Liver (tissue), 7 donors: ENCODE measurements at regions not wholly inside any gene's neighbourhood (a gene's known extent, or its start where the extent isn't known, plus 50 kb on each side); places are given as distances from the start of the nearest gene placed in this dataset.

Experiments used
- DNase-seq: peaks from one replicate; pipeline ENCODE4 v3.0.0-alpha.2; 2017; ENCODE audit warnings: low spot score
- H3K27ac ChIP-seq, 2 donors: one replicate each; pipeline ENCODE4 v1.7.0; 2013; ENCODE audit warnings: inconsistent platforms in 2 of 2, low read length in 2 of 2, control low read depth in 1 of 2, low read depth in 1 of 2, mild to moderate bottlenecking in 1 of 2
- H3K27me3 ChIP-seq, 4 donors: one replicate each; pipeline versions ENCODE4 v1.6.1 to v1.7.0; 2013; ENCODE audit warnings: low read length in 3 of 4, inconsistent platforms in 1 of 4, mild to moderate bottlenecking in 1 of 4, moderate library complexity in 1 of 4; ENCODE audit not compliant: control insufficient read depth in 4 of 4, insufficient read depth in 4 of 4
- H3K36me3 ChIP-seq, 4 donors: one replicate each; pipeline versions ENCODE4 v1.6.1 to v1.7.0; 2013; ENCODE audit warnings: low read length in 3 of 4, mild to moderate bottlenecking in 3 of 4, low read depth in 1 of 4, moderate library complexity in 1 of 4; ENCODE audit not compliant: control insufficient read depth in 4 of 4, insufficient read depth in 3 of 4
- H3K4me1 ChIP-seq, 4 donors: one replicate each; pipeline versions ENCODE4 v1.6.1 to v1.7.0; 2013; ENCODE audit warnings: low read length in 3 of 4, mild to moderate bottlenecking in 3 of 4, moderate library complexity in 1 of 4; ENCODE audit not compliant: control insufficient read depth in 4 of 4, insufficient read depth in 4 of 4
- H3K4me3 ChIP-seq, 3 donors: one replicate each; pipeline versions ENCODE4 v1.6.1 to v1.7.0; 2013; ENCODE audit warnings: low read length in 3 of 3, control low read depth in 1 of 3, low read depth in 1 of 3, mild to moderate bottlenecking in 1 of 3
- H3K9ac ChIP-seq, 2 donors: one replicate each; pipeline ENCODE4 v1.7.0; 2013; ENCODE audit warnings: low read length in 2 of 2, mild to moderate bottlenecking in 2 of 2, moderate library complexity in 2 of 2, control low read depth in 1 of 2, low read depth in 1 of 2
- H3K9me3 ChIP-seq, 4 donors: one replicate each; pipeline versions ENCODE4 v1.6.1 to v1.7.0; 2013; ENCODE audit warnings: low read length in 3 of 4; ENCODE audit not compliant: control insufficient read depth in 4 of 4
- EGR1 ChIP-seq, 2 donors: IDR thresholded peaks; 2 replicates each; pipeline ENCODE4 v1.6.1; 2016 to 2018; ENCODE audit warnings: antibody characterized with exemption in 2 of 2, low read depth in 2 of 2
- FOXA1 ChIP-seq: IDR thresholded peaks from 2 replicates; pipeline ENCODE4 v1.6.1; 2016; ENCODE audit warnings: antibody characterized with exemption
- FOXA2 ChIP-seq: IDR thresholded peaks from 2 replicates; pipeline ENCODE4 v1.6.1; 2016; ENCODE audit warnings: antibody characterized with exemption
- GABPA ChIP-seq, 2 donors: IDR thresholded peaks in 1 of 2; conservative IDR thresholded peaks in 1 of 2; 2 replicates each; pipeline ENCODE4 v1.6.1; 2016; ENCODE audit warnings: antibody characterized with exemption in 2 of 2, mild to moderate bottlenecking in 1 of 2, moderate library complexity in 1 of 2
- HNF4A ChIP-seq, 2 donors: conservative IDR thresholded peaks; 2 replicates each; pipeline ENCODE4 v1.6.1; 2016; ENCODE audit warnings: antibody characterized with exemption in 2 of 2, mild to moderate bottlenecking in 2 of 2
- HNF4G ChIP-seq: IDR thresholded peaks from 2 replicates; pipeline ENCODE4 v1.6.1; 2016; ENCODE audit warnings: antibody characterized with exemption
- JUND ChIP-seq, 2 donors: IDR thresholded peaks; 2 replicates each; pipeline ENCODE4 v1.6.1; 2016; ENCODE audit warnings: antibody characterized with exemption in 2 of 2
- RXRA ChIP-seq, 2 donors: IDR thresholded peaks; 2 replicates each; pipeline ENCODE4 v1.6.1; 2017 to 2018; ENCODE audit warnings: antibody characterized with exemption in 2 of 2, mild to moderate bottlenecking in 1 of 2
- SP1 ChIP-seq: IDR thresholded peaks from 2 replicates; pipeline ENCODE4 v1.6.1; 2018; ENCODE audit warnings: antibody characterized with exemption, mild to moderate bottlenecking
- TAF1 ChIP-seq: conservative IDR thresholded peaks from 2 replicates; pipeline ENCODE4 v1.6.1; 2016; ENCODE audit warnings: antibody characterized with exemption, mild to moderate bottlenecking
- YY1 ChIP-seq: IDR thresholded peaks from 2 replicates; pipeline ENCODE4 v1.6.1; 2016; ENCODE audit warnings: antibody characterized with exemption, mild to moderate bottlenecking
- WGBS: extraction: QIAGEN DNeasy Blood & Tissue Kit; methylation state at CpG from one replicate; pipeline ENCODE4 v1.1.7; 2013; 5-methylcytosine and 5-hydroxymethylcytosine counted together
- TF ChIP-seq, protein P1 (sequence below): IDR thresholded peaks from 2 replicates; pipeline ENCODE4 v1.6.1; 2016; ENCODE audit warnings: antibody characterized with exemption
- TF ChIP-seq, protein P2 (sequence below): IDR thresholded peaks from 2 replicates; pipeline ENCODE4 v1.6.1; 2016; ENCODE audit warnings: antibody characterized with exemption
- TF ChIP-seq, protein P3 (sequence below): IDR thresholded peaks from 2 replicates; pipeline ENCODE4 v1.6.1; 2016; ENCODE audit warnings: antibody characterized with exemption, mild to moderate bottlenecking
- donor health status: healthy.
- donor health status: healthy.
- donor health status: healthy.
- donor health status: healthy.

DNA sequence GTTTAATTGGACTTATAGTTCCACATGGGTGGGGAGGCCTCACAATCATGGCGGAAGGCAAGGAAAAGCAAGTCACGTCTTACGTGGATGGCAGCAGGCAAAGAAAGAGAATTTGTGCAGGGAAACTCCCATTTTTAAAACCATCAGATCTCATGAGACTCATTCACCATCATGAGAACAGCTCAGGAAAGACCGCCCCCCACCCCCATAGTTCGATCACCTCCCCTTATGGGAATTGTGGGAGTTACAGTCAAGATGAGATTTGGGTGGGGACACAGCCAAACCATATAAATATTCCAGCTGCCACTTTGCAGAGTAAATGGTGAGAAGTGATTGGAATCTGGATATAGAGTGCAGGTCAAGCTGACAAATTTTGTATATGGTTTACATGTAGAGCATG lies 187.4 kb downstream of the ARL4C start:
- Histone ChIP-seq H3K9ac (no peak overlapping the region), H3K36me3 (no peaks in the 10 kb centered on the region), H3K4me1 (no peaks in the 10 kb centered on the region), H3K27ac (no peak overlapping the region), H3K4me3 (no peak overlapping the region), H3K9me3 (peaks cover 0 to 3% (median under 1%) of the 10 kb centered on the region in 4 donors), H3K27me3 (no peaks in the 10 kb centered on the region)
- no peak for DNase-seq
- WGBS, result 96% methylated on average over 5 of the region's 5 CpGs
- TF ChIP-seq, protein P1, sequence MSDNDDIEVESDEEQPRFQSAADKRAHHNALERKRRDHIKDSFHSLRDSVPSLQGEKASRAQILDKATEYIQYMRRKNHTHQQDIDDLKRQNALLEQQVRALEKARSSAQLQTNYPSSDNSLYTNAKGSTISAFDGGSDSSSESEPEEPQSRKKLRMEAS, result no peak
- no peak for TF ChIP-seq FOXA2
- TF ChIP-seq TAF1, result no peak
- TF ChIP-seq, protein P2, sequence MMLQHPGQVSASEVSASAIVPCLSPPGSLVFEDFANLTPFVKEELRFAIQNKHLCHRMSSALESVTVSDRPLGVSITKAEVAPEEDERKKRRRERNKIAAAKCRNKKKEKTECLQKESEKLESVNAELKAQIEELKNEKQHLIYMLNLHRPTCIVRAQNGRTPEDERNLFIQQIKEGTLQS, result no peak
- no peak for TF ChIP-seq JUND (IDR thresholded peaks at IDR 0.05)
- TF ChIP-seq, protein P3, sequence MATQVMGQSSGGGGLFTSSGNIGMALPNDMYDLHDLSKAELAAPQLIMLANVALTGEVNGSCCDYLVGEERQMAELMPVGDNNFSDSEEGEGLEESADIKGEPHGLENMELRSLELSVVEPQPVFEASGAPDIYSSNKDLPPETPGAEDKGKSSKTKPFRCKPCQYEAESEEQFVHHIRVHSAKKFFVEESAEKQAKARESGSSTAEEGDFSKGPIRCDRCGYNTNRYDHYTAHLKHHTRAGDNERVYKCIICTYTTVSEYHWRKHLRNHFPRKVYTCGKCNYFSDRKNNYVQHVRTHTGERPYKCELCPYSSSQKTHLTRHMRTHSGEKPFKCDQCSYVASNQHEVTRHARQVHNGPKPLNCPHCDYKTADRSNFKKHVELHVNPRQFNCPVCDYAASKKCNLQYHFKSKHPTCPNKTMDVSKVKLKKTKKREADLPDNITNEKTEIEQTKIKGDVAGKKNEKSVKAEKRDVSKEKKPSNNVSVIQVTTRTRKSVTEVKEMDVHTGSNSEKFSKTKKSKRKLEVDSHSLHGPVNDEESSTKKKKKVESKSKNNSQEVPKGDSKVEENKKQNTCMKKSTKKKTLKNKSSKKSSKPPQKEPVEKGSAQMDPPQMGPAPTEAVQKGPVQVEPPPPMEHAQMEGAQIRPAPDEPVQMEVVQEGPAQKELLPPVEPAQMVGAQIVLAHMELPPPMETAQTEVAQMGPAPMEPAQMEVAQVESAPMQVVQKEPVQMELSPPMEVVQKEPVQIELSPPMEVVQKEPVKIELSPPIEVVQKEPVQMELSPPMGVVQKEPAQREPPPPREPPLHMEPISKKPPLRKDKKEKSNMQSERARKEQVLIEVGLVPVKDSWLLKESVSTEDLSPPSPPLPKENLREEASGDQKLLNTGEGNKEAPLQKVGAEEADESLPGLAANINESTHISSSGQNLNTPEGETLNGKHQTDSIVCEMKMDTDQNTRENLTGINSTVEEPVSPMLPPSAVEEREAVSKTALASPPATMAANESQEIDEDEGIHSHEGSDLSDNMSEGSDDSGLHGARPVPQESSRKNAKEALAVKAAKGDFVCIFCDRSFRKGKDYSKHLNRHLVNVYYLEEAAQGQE, result no peak
- no peak for TF ChIP-seq HNF4A (conservative IDR thresholded peaks at IDR 0.05)
- TF ChIP-seq GABPA (IDR thresholded peaks at IDR 0.05 in 1 of 2, conservative IDR thresholded peaks at IDR 0.05 in 1 of 2), result no peak
- no peak for TF ChIP-seq EGR1 (IDR thresholded peaks at IDR 0.05; ENCODE audit: low read depth in 2 of 2)
- no peak for TF ChIP-seq RXRA (IDR thresholded peaks at IDR 0.05)
- no peak for TF ChIP-seq HNF4G
- TF ChIP-seq SP1, result no peak

DNA sequence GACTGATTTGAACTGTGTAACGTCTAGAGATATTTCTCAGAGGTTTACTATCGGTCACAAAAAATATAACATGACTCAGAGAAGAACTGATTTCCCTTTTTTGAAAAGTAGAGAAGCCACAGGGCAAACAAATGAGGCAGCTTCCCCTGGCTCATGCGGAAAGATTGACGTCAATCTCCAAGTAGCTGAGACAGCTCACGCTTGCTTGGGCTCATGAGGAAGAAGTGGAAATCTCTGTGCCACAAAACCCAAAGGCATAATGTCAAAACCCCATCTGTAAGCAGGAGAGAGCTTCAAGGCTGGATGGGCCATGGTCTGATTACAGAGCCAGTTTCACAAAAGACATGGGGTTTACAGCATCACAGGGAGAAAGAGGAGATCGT lies 188.1 kb downstream of the ARL4C start:
- Histone ChIP-seq H3K36me3 (no peaks in the 10 kb centered on the region), H3K9ac (no peak overlapping the region), H3K27ac (peak overlapping the region in 1 of 2 donors; percentile 43), H3K4me3 (no peak overlapping the region), H3K27me3 (no peaks in the 10 kb centered on the region), H3K4me1 (no peaks in the 10 kb centered on the region), H3K9me3 (peaks cover 0 to 3% (median under 1%) of the 10 kb centered on the region in 4 donors)
- 71% methylated on average over 6 of the region's 6 CpGs for WGBS
- DNase-seq, result no peak
- TF ChIP-seq YY1 (no peak), EGR1 (IDR thresholded peaks at IDR 0.05; ENCODE audit: low read depth in 2 of 2) (no peak), RXRA (IDR thresholded peaks at IDR 0.05) (peak in 1 of 2 donors; percentile 34), SP1 (no peak), GABPA (IDR thresholded peaks at IDR 0.05 in 1 of 2, conservative IDR thresholded peaks at IDR 0.05 in 1 of 2) (no peak), TAF1 (no peak), FOXA1 (no peak), JUND (IDR thresholded peaks at IDR 0.05) (no peak)
- TF ChIP-seq, protein P2, result no peak
